Astrocyte (in vitro differentiated cells and primary cell): ENCODE measurements at regions not wholly inside any gene's neighbourhood (a gene's known extent, or its start where the extent isn't known, plus 50 kb on each side); places are given as distances from the start of the nearest gene placed in this dataset.

Experiments
- CTCF ChIP-seq: IDR thresholded peaks from 2 replicates; pipeline ENCODE4 v1.5.1; 2011; ENCODE audit warnings: low read depth, mild to moderate bottlenecking, inconsistent platforms, low read length, moderate library complexity; ENCODE audit not compliant: insufficient read depth
- EZH2 ChIP-seq: IDR thresholded peaks from 2 replicates; pipeline ENCODE4 v1.6.1; 2012; ENCODE audit warnings: mild to moderate bottlenecking, low read length, inconsistent platforms; ENCODE audit not compliant: insufficient read depth

DNA sequence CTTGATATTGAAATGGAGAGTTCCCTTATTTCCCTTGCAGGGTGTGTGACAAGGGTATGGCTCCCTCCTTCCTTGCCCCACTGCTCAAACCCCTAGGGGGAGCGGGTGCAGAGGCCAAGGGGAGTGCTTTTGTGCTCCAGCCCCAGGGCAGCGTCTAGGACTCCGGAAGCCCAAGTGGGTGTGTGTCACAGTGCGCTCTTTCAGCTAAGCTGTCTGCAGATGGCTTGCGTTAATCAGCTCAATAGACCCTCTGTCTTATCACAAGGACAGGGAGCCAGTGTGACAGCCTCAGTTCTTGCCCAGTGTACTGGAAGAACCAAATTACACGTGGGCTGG is 523.6 kb upstream of the LMCD1 start:
- TF ChIP-seq CTCF (no peak), EZH2 (no peak)
